DND-41 (cell line): ENCODE measurements at regions not wholly inside any gene's neighbourhood (a gene's known extent, or its start where the extent isn't known, plus 50 kb on each side); places are given as distances from the start of the nearest gene placed in this dataset.

Source experiments
- CTCF ChIP-seq: IDR thresholded peaks from 2 replicates; pipeline ENCODE4 v1.5.1; 2012; ENCODE audit warnings: borderline replicate concordance, low read length, moderate library complexity, mild to moderate bottlenecking; ENCODE audit not compliant: poor library complexity, severe bottlenecking; ENCODE audit errors: extremely low read depth
- EZH2 ChIP-seq: IDR thresholded peaks from 3 replicates; pipeline ENCODE4 v1.6.1; 2012; ENCODE audit warnings: borderline replicate concordance, low read depth, mild to moderate bottlenecking, moderate library complexity, low read length, inconsistent platforms; ENCODE audit not compliant: severe bottlenecking

GRCh38 chr5:60497706-60498500 is 202.1 kb downstream of the DEPDC1B start:
- TF ChIP-seq CTCF (no peak), EZH2 (no peak)
